Dermis blood vessel endothelial cell (primary cell): ENCODE measurements at regions not wholly inside any gene's neighbourhood (a gene's known extent, or its start where the extent isn't known, plus 50 kb on each side); places are given as distances from the start of the nearest gene placed in this dataset.
"Not testable (repeated sequence)": the region's sequence is repeated elsewhere in the genome, so short reads cannot be mapped to it uniquely, and the experiment has no call there.

ENCODE experiments used
- DNase-seq: peaks from one replicate; pipeline ENCODE4 v3.0.0; 2010

GRCh38 chrX:140163371-140164159 lies 198.2 kb upstream of the CXorf66 start:
- no peak for DNase-seq

- DNase-seq, result no peak
Observed at GRCh38 chrX:140157611-140158010, 192.3 kb upstream of the CXorf66 start.

GRCh38 chrX:140157143-140157542 lies 191.8 kb upstream of the CXorf66 start:
- DNase-seq, result no peak

- DNase-seq, result no peak
Observed at GRCh38 chrX:140151316-140151715, 186.0 kb upstream of the CXorf66 start.

- DNase-seq, result no peak
Observed at GRCh38 chrX:140149761-140150160, 184.4 kb upstream of the CXorf66 start.

- DNase-seq, result peak; percentile 20
Observed at GRCh38 chrX:140141444-140142029, 176.2 kb upstream of the CXorf66 start.

GRCh38 chrX:140138492-140138891 lies 173.2 kb upstream of the CXorf66 start:
- DNase-seq, result not testable (repeated sequence)

- DNase-seq, result not testable (repeated sequence)
Observed at GRCh38 chrX:140138065-140138464, 172.7 kb upstream of the CXorf66 start.

GRCh38 chrX:140132937-140133336 lies 167.6 kb upstream of the CXorf66 start:
- DNase-seq, result no peak

- DNase-seq, result no peak
Observed at GRCh38 chrX:140123446-140123845, 158.1 kb upstream of the CXorf66 start.

GRCh38 chrX:140114059-140114458 lies 148.7 kb upstream of the CXorf66 start:
- not testable (repeated sequence) for DNase-seq

GRCh38 chrX:140110081-140110650 lies 144.8 kb upstream of the CXorf66 start:
- DNase-seq, result no peak

- DNase-seq, result no peak
Observed at GRCh38 chrX:140104760-140105159, 139.4 kb upstream of the CXorf66 start.

GRCh38 chrX:140099221-140099620 lies 133.9 kb upstream of the CXorf66 start:
- DNase-seq, result no peak

GRCh38 chrX:140092121-140092520 lies 126.8 kb upstream of the CXorf66 start:
- no peak for DNase-seq

- DNase-seq, result peak; percentile 1
Observed at GRCh38 chrX:140091125-140091886, 126.0 kb upstream of the CXorf66 start.

- no peak for DNase-seq
Observed at GRCh38 chrX:140090800-140091124, 125.4 kb upstream of the CXorf66 start.

GRCh38 chrX:140088438-140088837 lies 123.1 kb upstream of the CXorf66 start:
- DNase-seq, result no peak

- no peak for DNase-seq
Observed at GRCh38 chrX:140087875-140088274, 122.6 kb upstream of the CXorf66 start.

- no peak for DNase-seq
Observed at GRCh38 chrX:140086691-140087090, 121.4 kb upstream of the CXorf66 start.

- not testable (repeated sequence) for DNase-seq
Observed at GRCh38 chrX:140074851-140075250, 109.5 kb upstream of the CXorf66 start.

GRCh38 chrX:140071037-140071436 lies 105.7 kb upstream of the CXorf66 start:
- DNase-seq, result no peak

GRCh38 chrX:140065961-140066662 lies 100.8 kb upstream of the CXorf66 start:
- DNase-seq, result no peak
